DND-41 (cell line): ENCODE measurements at regions not wholly inside any gene's neighbourhood (a gene's known extent, or its start where the extent isn't known, plus 50 kb on each side); places are given as distances from the start of the nearest gene placed in this dataset.

Experiments
- CTCF ChIP-seq: IDR thresholded peaks from 2 replicates; pipeline ENCODE4 v1.5.1; 2012; ENCODE audit warnings: borderline replicate concordance, low read length, moderate library complexity, mild to moderate bottlenecking; ENCODE audit not compliant: poor library complexity, severe bottlenecking; ENCODE audit errors: extremely low read depth
- EZH2 ChIP-seq: IDR thresholded peaks from 3 replicates; pipeline ENCODE4 v1.6.1; 2012; ENCODE audit warnings: borderline replicate concordance, low read depth, mild to moderate bottlenecking, moderate library complexity, low read length, inconsistent platforms; ENCODE audit not compliant: severe bottlenecking

- TF ChIP-seq CTCF, result no peak
- TF ChIP-seq EZH2, result no peak
Observed at GRCh38 chr2:147663153-147663961, 181.5 kb upstream of the ACVR2A start.
